GM18909 (cell line): ENCODE measurements at regions not wholly inside any gene's neighbourhood (a gene's known extent, or its start where the extent isn't known, plus 50 kb on each side); places are given as distances from the start of the nearest gene placed in this dataset.
"Not testable (repeated sequence)": the region's sequence is repeated elsewhere in the genome, so short reads cannot be mapped to it uniquely, and the experiment has no call there.

ENCODE experiments used
- ATAC-seq: cut with Tn5 transposase; IDR thresholded peaks from one replicate; pipeline ENCODE4 v1.9.1; 2021; ENCODE audit warnings: mild to moderate bottlenecking; ENCODE audit not compliant: unreplicated experiment, poor library complexity

- peak; percentile 100 for ATAC-seq
Observed at GRCh38 chr9:31542384-31543055, 841.9 kb upstream of the ACO1 start.

GRCh38 chr9:31554941-31555340 is 829.5 kb upstream of the ACO1 start:
- ATAC-seq = no peak

GRCh38 chr9:31556667-31557463 is 827.6 kb upstream of the ACO1 start:
- no peak for ATAC-seq

- ATAC-seq = not testable (repeated sequence)
Observed at GRCh38 chr9:31572190-31572589, 812.3 kb upstream of the ACO1 start.

GRCh38 chr9:31573561-31573960 is 810.9 kb upstream of the ACO1 start:
- ATAC-seq = no peak

GRCh38 chr9:31574006-31574765 is 810.3 kb upstream of the ACO1 start:
- ATAC-seq = no peak

- no peak for ATAC-seq
Observed at GRCh38 chr9:31582071-31582470, 802.4 kb upstream of the ACO1 start.

GRCh38 chr9:31582561-31582960 is 801.9 kb upstream of the ACO1 start:
- ATAC-seq = no peak

GRCh38 chr9:31585158-31585557 is 799.3 kb upstream of the ACO1 start:
- ATAC-seq = no peak

GRCh38 chr9:31587146-31587545 is 797.3 kb upstream of the ACO1 start:
- no peak for ATAC-seq

GRCh38 chr9:31588006-31588405 is 796.4 kb upstream of the ACO1 start:
- ATAC-seq = no peak

- no peak for ATAC-seq
Observed at GRCh38 chr9:31588756-31589155, 795.7 kb upstream of the ACO1 start.

- no peak for ATAC-seq
Observed at GRCh38 chr9:31590091-31590490, 794.4 kb upstream of the ACO1 start.

- ATAC-seq = not testable (repeated sequence)
Observed at GRCh38 chr9:31597086-31597485, 787.4 kb upstream of the ACO1 start.

GRCh38 chr9:31597977-31598376 is 786.5 kb upstream of the ACO1 start:
- ATAC-seq = peak; percentile 93

GRCh38 chr9:31601666-31602065 is 782.8 kb upstream of the ACO1 start:
- ATAC-seq = no peak

GRCh38 chr9:31604531-31604930 is 779.9 kb upstream of the ACO1 start:
- no peak for ATAC-seq

GRCh38 chr9:31605164-31605563 is 779.3 kb upstream of the ACO1 start:
- ATAC-seq = no peak

- no peak for ATAC-seq
Observed at GRCh38 chr9:31606678-31607077, 777.8 kb upstream of the ACO1 start.

- ATAC-seq = no peak
Observed at GRCh38 chr9:31608416-31608815, 776.0 kb upstream of the ACO1 start.

GRCh38 chr9:31608881-31609280 is 775.6 kb upstream of the ACO1 start:
- no peak for ATAC-seq
